HCT116 (cell line): ENCODE measurements at regions not wholly inside any gene's neighbourhood (a gene's known extent, or its start where the extent isn't known, plus 50 kb on each side); places are given as distances from the start of the nearest gene placed in this dataset.

ENCODE experiments used
- EZH2 ChIP-seq: fragments of 200-600 bp; sonication (generic); IDR thresholded peaks from 2 replicates; pipeline ENCODE4 v1.6.1; 2017; ENCODE audit warnings: antibody characterized with exemption, mixed run types
- POLR2A ChIP-seq: IDR thresholded peaks from 2 replicates; pipeline ENCODE4 v1.7.0; 2011; ENCODE audit warnings: borderline replicate concordance; ENCODE audit not compliant: insufficient read depth, insufficient read length; ENCODE audit errors: extremely low read depth
- SIN3A ChIP-seq: IDR thresholded peaks from 2 replicates; pipeline ENCODE4 v1.6.1; 2012; ENCODE audit warnings: low read depth
- ZNF274 ChIP-seq: fragments of 200-500 bp; sonication (Bioruptor generic); IDR thresholded peaks from 2 replicates; pipeline ENCODE4 v1.6.1; 2014; ENCODE audit warnings: mild to moderate bottlenecking, low read depth, low read length, inconsistent platforms
- TF ChIP-seq, protein P1 (sequence below), 3 experiments: fragments of 200-600 bp in 1 of 3; sonication (generic) in 1 of 3; IDR thresholded peaks in 2 of 3; conservative IDR thresholded peaks in 1 of 3; 2 replicates each; pipeline ENCODE4 v1.5.1; 2012 to 2017; ENCODE audit warnings: low read depth in 2 of 3, low read length in 2 of 3, antibody characterized with exemption in 1 of 3, borderline replicate concordance in 1 of 3, control low read depth in 1 of 3, mild to moderate bottlenecking in 1 of 3, mixed read lengths in 1 of 3, mixed run types in 1 of 3, moderate library complexity in 1 of 3; ENCODE audit not compliant: insufficient read depth in 1 of 3
- TF ChIP-seq, protein P2 (sequence below): IDR thresholded peaks from 2 replicates; pipeline ENCODE4 v1.6.1; 2012

DNA sequence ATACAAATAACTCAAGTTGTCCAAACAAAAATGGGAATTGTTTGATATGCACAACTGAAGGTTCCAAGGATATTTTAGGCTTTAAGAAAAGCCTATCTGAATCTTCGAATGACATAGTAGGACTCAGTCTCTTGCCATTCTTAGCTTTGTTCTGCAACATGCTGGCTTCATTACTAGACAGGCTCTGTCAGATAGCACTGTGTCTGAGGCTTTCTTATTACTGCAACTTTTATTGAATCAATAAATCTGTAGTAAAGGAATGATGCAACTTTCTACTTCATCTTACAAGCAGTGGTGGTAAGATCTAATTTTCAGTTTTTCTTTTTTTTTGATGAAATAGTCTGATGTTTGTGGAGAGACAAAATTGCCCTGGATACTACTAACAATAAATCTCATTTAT, 319.3 kb upstream of the CCDC179 start:
- TF ChIP-seq, protein P1, sequence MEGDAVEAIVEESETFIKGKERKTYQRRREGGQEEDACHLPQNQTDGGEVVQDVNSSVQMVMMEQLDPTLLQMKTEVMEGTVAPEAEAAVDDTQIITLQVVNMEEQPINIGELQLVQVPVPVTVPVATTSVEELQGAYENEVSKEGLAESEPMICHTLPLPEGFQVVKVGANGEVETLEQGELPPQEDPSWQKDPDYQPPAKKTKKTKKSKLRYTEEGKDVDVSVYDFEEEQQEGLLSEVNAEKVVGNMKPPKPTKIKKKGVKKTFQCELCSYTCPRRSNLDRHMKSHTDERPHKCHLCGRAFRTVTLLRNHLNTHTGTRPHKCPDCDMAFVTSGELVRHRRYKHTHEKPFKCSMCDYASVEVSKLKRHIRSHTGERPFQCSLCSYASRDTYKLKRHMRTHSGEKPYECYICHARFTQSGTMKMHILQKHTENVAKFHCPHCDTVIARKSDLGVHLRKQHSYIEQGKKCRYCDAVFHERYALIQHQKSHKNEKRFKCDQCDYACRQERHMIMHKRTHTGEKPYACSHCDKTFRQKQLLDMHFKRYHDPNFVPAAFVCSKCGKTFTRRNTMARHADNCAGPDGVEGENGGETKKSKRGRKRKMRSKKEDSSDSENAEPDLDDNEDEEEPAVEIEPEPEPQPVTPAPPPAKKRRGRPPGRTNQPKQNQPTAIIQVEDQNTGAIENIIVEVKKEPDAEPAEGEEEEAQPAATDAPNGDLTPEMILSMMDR (IDR thresholded peaks at IDR 0.05 in 2 of 3, conservative IDR thresholded peaks at IDR 0.05 in 1 of 3; ENCODE audit: borderline replicate concordance in 1 of 3, insufficient read depth in 1 of 3, low read depth in 2 of 3, low read length in 2 of 3) = no peak
- TF ChIP-seq EZH2 = no peak
- no peak for TF ChIP-seq ZNF274
- TF ChIP-seq, protein P2, sequence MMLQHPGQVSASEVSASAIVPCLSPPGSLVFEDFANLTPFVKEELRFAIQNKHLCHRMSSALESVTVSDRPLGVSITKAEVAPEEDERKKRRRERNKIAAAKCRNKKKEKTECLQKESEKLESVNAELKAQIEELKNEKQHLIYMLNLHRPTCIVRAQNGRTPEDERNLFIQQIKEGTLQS = no peak
- no peak for TF ChIP-seq POLR2A
- no peak for TF ChIP-seq SIN3A
